ENCODE measurements at regions not wholly inside any gene's neighbourhood (a gene's known extent, or its start where the extent isn't known, plus 50 kb on each side); places are given as distances from the start of the nearest gene placed in this dataset.

GRCh38 chr5:66365981-66366380 lies 221.9 kb downstream of the SREK1 start (continued):
- no peak for TF ChIP-seq ZNF414 (CRISPR knock-in tag; IDR thresholded peaks at IDR 0.05)

GRCh38 chr5:66367814-66368541 lies 223.9 kb downstream of the SREK1 start:
- POLR2A ChIA-PET, result no interaction called here

More at GRCh38 chr5:66367814-66368541, 223.9 kb downstream of the SREK1 start:
- FAIRE-seq (no peak), ATAC-seq (no peak), DNase-seq (ENCODE audit: low spot score) (no peak)
- intact Hi-C loops (cut with micrococcal nuclease; ENCODE audit: unreplicated experiment) (no loop called here), in situ Hi-C loops (cut with HindIII; ENCODE audit: extremely low pct_ligation_motif_present, low pct_unique_long_range_greater_than_20kb) (no loop called here)
- Histone ChIP-seq H3K27ac (ENCODE audit: extremely low read length, insufficient read depth, low read length) (no peak overlapping the region), H2AFZ (ENCODE audit: low read length) (no peak overlapping the region), H3K36me3 (replicated peaks in 1 of 2; ENCODE audit: control insufficient read depth in 1 of 2, insufficient read depth in 2 of 2, low read length in 2 of 2) (no peaks in the 10 kb centered on the region), H3K79me2 (ENCODE audit: insufficient read depth, low read length) (no peaks in the 10 kb centered on the region), H3K4me3 (replicated peaks in 1 of 3; ENCODE audit: insufficient read depth in 1 of 3, low read depth in 2 of 3, low read length in 3 of 3) (no peak overlapping the region), H3K27me3 (ENCODE audit: control insufficient read depth in 1 of 2, insufficient read depth in 2 of 2, low read length in 2 of 2) (no peaks in the 10 kb centered on the region), H4K20me1 (ENCODE audit: insufficient read depth, low read length) (no peaks in the 10 kb centered on the region), H3K4me2 (ENCODE audit: low read depth, low read length) (no peak overlapping the region), H3K9ac (ENCODE audit: insufficient read depth, low read depth, low read length) (no peak overlapping the region), H3K4me1 (ENCODE audit: insufficient read depth, low read length) (no peaks in the 10 kb centered on the region), H3K9me3 (ENCODE audit: low read length) (no peaks in the 10 kb centered on the region)
- CTCF ChIA-PET (ENCODE audit: low intra/inter-chr PET ratio, low total read pairs), result no interaction called here
- TF ChIP-seq ARID3A (IDR thresholded peaks at IDR 0.05; ENCODE audit: low read depth, low read length) (no peak), CEBPB (IDR thresholded peaks at IDR 0.05; ENCODE audit: borderline replicate concordance, low read depth, low read length) (0 out of 2 replicates have a peak, but pooled peaks have one; percentile 3)
- 0% methylated on average over 5 of the region's 6 CpGs for WGBS (ENCODE audit: low lambda C conversion rate)
- BruUV-seq (replicated peaks), result no TSS peak
